HUES48 (cell line): ENCODE measurements at regions not wholly inside any gene's neighbourhood (a gene's known extent, or its start where the extent isn't known, plus 50 kb on each side); places are given as distances from the start of the nearest gene placed in this dataset.

Experiments
- H3K27ac ChIP-seq: one replicate; pipeline ENCODE4 v1.7.0; 2013; ENCODE audit warnings: low read depth, low read length, inconsistent platforms
- H3K27me3 ChIP-seq: 2 replicates; pipeline ENCODE4 v1.6.1; 2013; ENCODE audit warnings: mild to moderate bottlenecking, low read length; ENCODE audit not compliant: control insufficient read depth, insufficient read depth
- H3K36me3 ChIP-seq: 2 replicates; pipeline ENCODE4 v1.6.1; 2013; ENCODE audit warnings: low read length; ENCODE audit not compliant: control insufficient read depth, insufficient read depth
- H3K4me1 ChIP-seq: 2 replicates; pipeline ENCODE4 v1.6.1; 2013; ENCODE audit warnings: mild to moderate bottlenecking, low read length; ENCODE audit not compliant: control insufficient read depth, insufficient read depth
- H3K4me3 ChIP-seq: 2 replicates; pipeline ENCODE4 v1.5.1; 2013; ENCODE audit warnings: mild to moderate bottlenecking, low read depth, low read length
- H3K9ac ChIP-seq: 2 replicates; pipeline ENCODE4 v1.6.1; 2013; ENCODE audit warnings: mild to moderate bottlenecking, low read depth, low read length, moderate library complexity
- H3K9me3 ChIP-seq: 2 replicates; pipeline ENCODE4 v1.6.1; 2013; ENCODE audit warnings: low read length; ENCODE audit not compliant: control insufficient read depth, insufficient read depth

- no peaks in the 10 kb centered on the region for H3K27me3 ChIP-seq
- no peaks in the 10 kb centered on the region for H3K4me1 ChIP-seq
- H3K9me3 ChIP-seq = peaks cover 6% of the 10 kb centered on the region; the same call in 1 of the 2 replicates
- no peak overlapping the region for H3K9ac ChIP-seq
- no peak overlapping the region for H3K27ac ChIP-seq
- no peaks in the 10 kb centered on the region for H3K36me3 ChIP-seq
- no peak overlapping the region for H3K4me3 ChIP-seq
These were observed 869.2 kb downstream of the TBC1D22A start for GRCh38 chr22:47631571-47632102.

- Histone ChIP-seq H3K27me3 (no peaks in the 10 kb centered on the region), H3K27ac (no peak overlapping the region), H3K4me1 (no peaks in the 10 kb centered on the region), H3K36me3 (no peaks in the 10 kb centered on the region), H3K9ac (no peak overlapping the region), H3K9me3 (peaks cover 6% of the 10 kb centered on the region; the same call in 1 of the 2 replicates), H3K4me3 (no peak overlapping the region)
These were observed 868.5 kb downstream of the TBC1D22A start for GRCh38 chr22:47630741-47631534.

- peaks cover 6% of the 10 kb centered on the region; the same call in 1 of the 2 replicates for H3K9me3 ChIP-seq
- no peaks in the 10 kb centered on the region for H3K4me1 ChIP-seq
- H3K4me3 ChIP-seq = no peak overlapping the region
- H3K27me3 ChIP-seq = no peaks in the 10 kb centered on the region
- H3K27ac ChIP-seq = no peak overlapping the region
- no peak overlapping the region for H3K9ac ChIP-seq
- H3K36me3 ChIP-seq = no peaks in the 10 kb centered on the region
These were observed 867.6 kb downstream of the TBC1D22A start for GRCh38 chr22:47629791-47630655.

GRCh38 chr22:47629273-47629711 lies 866.8 kb downstream of the TBC1D22A start:
- Histone ChIP-seq H3K4me1 (no peaks in the 10 kb centered on the region), H3K9me3 (peaks cover 6% of the 10 kb centered on the region; the same call in 1 of the 2 replicates), H3K27ac (no peak overlapping the region), H3K4me3 (no peak overlapping the region), H3K9ac (no peak overlapping the region), H3K27me3 (no peaks in the 10 kb centered on the region), H3K36me3 (no peaks in the 10 kb centered on the region)

- H3K9me3 ChIP-seq = peaks cover 6% of the 10 kb centered on the region; the same call in 1 of the 2 replicates
- no peaks in the 10 kb centered on the region for H3K27me3 ChIP-seq
- no peaks in the 10 kb centered on the region for H3K4me1 ChIP-seq
- no peak overlapping the region for H3K9ac ChIP-seq
- no peaks in the 10 kb centered on the region for H3K36me3 ChIP-seq
- no peak overlapping the region for H3K27ac ChIP-seq
- no peak overlapping the region for H3K4me3 ChIP-seq
These were observed 866.2 kb downstream of the TBC1D22A start for GRCh38 chr22:47628477-47629272.

GRCh38 chr22:47627556-47628253 lies 865.3 kb downstream of the TBC1D22A start:
- Histone ChIP-seq H3K9ac (no peak overlapping the region), H3K27ac (no peak overlapping the region), H3K36me3 (no peaks in the 10 kb centered on the region), H3K4me3 (no peak overlapping the region), H3K9me3 (peaks cover 6% of the 10 kb centered on the region; the same call in 1 of the 2 replicates), H3K27me3 (no peaks in the 10 kb centered on the region), H3K4me1 (no peaks in the 10 kb centered on the region)

GRCh38 chr22:47626428-47627390 lies 864.3 kb downstream of the TBC1D22A start:
- no peaks in the 10 kb centered on the region for H3K4me1 ChIP-seq
- H3K27me3 ChIP-seq = no peaks in the 10 kb centered on the region
- no peak overlapping the region for H3K27ac ChIP-seq
- H3K9ac ChIP-seq = no peak overlapping the region
- H3K4me3 ChIP-seq = no peak overlapping the region
- no peaks in the 10 kb centered on the region for H3K36me3 ChIP-seq
- H3K9me3 ChIP-seq = peaks cover 6% of the 10 kb centered on the region; the same call in 1 of the 2 replicates

GRCh38 chr22:47625531-47626427 lies 863.3 kb downstream of the TBC1D22A start:
- no peaks in the 10 kb centered on the region for H3K36me3 ChIP-seq
- H3K4me1 ChIP-seq = no peaks in the 10 kb centered on the region
- H3K4me3 ChIP-seq = no peak overlapping the region
- H3K27me3 ChIP-seq = no peaks in the 10 kb centered on the region
- H3K9ac ChIP-seq = no peak overlapping the region
- H3K9me3 ChIP-seq = peaks cover 10% of the 10 kb centered on the region; the same call in 1 of the 2 replicates
- H3K27ac ChIP-seq = no peak overlapping the region

GRCh38 chr22:47625013-47625385 lies 862.5 kb downstream of the TBC1D22A start:
- Histone ChIP-seq H3K9me3 (peaks cover 10% of the 10 kb centered on the region; the same call in 1 of the 2 replicates), H3K36me3 (no peaks in the 10 kb centered on the region), H3K27ac (no peak overlapping the region), H3K4me3 (no peak overlapping the region), H3K27me3 (no peaks in the 10 kb centered on the region), H3K9ac (no peak overlapping the region), H3K4me1 (no peaks in the 10 kb centered on the region)
